LNCaP clone FGC (cell line): ENCODE measurements at regions not wholly inside any gene's neighbourhood (a gene's known extent, or its start where the extent isn't known, plus 50 kb on each side); places are given as distances from the start of the nearest gene placed in this dataset.

Experiments used
- DNase-seq: peaks from one replicate; pipeline ENCODE4 v3.0.0-alpha.2; 2011; ENCODE audit warnings: low read depth
- H3K4me3 ChIP-seq: 2 replicates; pipeline ENCODE4 v1.5.1; 2011; ENCODE audit warnings: mild to moderate bottlenecking, low read depth, low read length, control low read depth
- TF ChIP-seq, protein P1 (sequence below): IDR thresholded peaks from 2 replicates; pipeline ENCODE4 v1.5.1; 2012; ENCODE audit warnings: mild to moderate bottlenecking; ENCODE audit not compliant: control insufficient read depth, insufficient read depth; ENCODE audit errors: extremely low read depth

DNA sequence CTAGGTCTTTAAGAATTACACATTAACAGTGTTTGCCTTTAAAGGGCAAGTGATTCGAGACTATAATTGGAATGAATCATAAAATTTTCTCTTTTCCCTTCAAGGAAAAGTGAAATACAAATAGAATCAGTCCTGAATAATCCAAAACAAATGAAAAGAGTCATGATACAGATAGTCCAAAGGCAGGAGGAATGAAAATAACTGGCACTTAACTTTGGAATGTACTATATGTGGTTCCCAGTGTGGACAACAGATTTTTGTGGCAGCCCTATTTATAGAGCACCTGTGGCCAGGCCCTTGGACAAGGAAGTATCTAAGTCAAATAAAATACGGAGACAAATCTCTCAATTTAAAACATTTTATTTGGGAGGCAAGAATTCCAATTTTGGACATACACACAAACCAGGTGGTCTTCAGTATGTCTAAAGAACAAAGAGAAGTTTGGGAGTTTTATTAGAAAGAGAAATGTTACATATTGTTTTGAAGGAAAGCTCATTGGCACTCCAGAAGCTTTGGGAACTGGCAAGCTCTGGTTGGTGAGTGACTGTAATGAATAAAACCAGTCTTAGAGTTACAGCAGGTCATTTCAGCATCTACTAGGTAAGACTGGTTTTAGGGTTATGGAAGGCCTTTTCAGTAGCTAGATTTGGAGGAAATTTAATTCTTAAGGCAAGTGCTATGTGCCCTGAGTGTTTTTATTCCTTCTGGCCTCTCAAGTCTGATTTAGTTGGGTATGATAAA lies 116.0 kb upstream of the PAM start:
- TF ChIP-seq, protein P1, sequence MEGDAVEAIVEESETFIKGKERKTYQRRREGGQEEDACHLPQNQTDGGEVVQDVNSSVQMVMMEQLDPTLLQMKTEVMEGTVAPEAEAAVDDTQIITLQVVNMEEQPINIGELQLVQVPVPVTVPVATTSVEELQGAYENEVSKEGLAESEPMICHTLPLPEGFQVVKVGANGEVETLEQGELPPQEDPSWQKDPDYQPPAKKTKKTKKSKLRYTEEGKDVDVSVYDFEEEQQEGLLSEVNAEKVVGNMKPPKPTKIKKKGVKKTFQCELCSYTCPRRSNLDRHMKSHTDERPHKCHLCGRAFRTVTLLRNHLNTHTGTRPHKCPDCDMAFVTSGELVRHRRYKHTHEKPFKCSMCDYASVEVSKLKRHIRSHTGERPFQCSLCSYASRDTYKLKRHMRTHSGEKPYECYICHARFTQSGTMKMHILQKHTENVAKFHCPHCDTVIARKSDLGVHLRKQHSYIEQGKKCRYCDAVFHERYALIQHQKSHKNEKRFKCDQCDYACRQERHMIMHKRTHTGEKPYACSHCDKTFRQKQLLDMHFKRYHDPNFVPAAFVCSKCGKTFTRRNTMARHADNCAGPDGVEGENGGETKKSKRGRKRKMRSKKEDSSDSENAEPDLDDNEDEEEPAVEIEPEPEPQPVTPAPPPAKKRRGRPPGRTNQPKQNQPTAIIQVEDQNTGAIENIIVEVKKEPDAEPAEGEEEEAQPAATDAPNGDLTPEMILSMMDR = no peak
- no peak overlapping the region for H3K4me3 ChIP-seq
- no peak for DNase-seq

DNA sequence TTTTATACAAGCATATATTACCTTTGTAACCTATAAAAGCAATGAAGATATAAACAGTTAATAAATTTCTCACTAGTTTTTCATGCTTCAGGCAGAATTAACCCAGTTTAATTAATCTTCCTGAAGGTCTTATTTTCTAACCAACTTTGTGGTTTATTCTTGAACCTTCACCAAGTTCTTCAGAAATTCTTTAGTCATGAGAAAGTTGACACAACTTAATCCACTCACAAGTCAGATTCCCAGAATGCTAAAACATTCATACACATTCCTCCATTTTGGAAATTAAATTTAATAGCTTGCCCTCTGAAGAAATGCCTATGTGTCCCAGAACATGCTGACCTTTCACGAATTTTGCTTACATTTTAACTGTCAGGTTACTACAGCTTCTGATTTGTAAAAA lies 105.4 kb upstream of the PAM start:
- H3K4me3 ChIP-seq = no peak overlapping the region
- no peak for DNase-seq
- TF ChIP-seq, protein P1 = no peak

DNA sequence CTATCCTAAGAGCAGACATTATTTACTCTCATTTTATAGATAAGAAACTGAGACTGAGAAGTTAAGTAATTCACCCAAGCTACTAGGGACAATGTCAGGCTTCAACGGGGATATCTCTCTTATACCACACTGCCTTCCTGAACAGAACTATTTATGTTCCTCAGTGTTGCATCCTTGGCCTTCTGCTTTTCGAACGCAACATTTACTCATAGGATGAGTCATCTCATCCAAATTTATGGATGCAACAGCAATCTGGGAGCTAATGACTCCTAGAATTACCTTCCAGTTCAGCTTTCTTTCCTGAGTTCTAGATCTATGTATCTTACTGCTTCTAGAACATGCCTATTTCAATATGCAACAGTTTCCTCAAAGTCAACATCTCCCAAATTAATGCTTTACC lies 103.6 kb upstream of the PAM start:
- no peak overlapping the region for H3K4me3 ChIP-seq
- DNase-seq = no peak
- TF ChIP-seq, protein P1 = no peak

DNA sequence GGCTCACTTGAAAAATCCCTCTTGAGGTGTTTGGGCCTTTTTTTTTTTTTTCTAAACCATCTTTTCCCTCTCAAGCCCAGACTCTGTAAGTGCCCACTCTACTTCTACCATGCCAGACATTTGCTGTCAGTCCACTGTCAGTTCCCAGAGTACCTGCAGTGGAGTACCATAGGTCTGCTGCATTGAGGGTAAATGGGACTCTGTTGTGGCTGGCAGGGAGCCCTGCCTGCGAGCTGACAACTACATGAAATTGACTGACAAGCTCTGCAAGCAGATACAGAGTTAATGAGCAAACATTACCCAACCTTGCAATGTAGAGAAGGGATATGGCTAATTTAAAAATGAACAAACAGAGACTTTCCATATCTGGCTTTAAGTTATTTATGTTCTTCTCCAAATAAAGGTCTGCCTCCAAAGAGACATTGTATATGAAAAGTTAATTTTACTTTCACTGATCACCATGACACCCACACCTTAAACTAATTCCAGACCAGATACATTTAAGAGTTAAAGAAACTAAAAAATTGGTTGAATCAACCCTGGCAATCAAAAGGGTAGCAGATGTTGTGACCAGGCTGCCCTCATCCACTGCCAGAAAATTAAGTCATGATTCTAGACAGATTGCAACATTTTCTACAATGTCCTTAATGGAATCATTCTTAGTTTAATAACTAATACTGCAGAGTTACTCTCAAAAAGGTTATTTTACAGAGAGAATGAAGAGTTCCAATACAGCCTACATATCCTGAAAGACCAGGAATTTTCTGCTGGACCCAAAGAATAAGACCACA lies 100.4 kb upstream of the PAM start:
- no peak for DNase-seq
- H3K4me3 ChIP-seq = no peak overlapping the region
- TF ChIP-seq, protein P1 = no peak

DNA sequence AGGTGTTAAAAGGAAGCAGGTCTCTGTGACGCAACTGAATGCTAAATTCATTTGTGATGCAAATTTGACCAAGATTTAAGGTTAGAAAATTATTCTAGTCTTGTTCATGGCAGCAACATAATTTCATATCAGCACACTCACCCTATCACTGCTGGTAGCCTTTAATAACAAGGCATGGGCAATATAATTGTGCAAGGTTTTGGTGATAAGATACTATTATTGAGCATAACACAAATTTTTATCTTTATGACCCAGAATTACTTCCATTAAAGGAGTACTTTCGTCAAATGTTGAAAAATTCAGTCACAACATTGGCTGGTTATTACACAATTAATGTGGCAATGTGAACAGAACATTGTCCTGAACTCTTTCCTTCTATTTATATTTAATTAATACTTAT lies 96.0 kb upstream of the PAM start:
- TF ChIP-seq, protein P1 = no peak
- no peak for DNase-seq
- H3K4me3 ChIP-seq = no peak overlapping the region

DNA sequence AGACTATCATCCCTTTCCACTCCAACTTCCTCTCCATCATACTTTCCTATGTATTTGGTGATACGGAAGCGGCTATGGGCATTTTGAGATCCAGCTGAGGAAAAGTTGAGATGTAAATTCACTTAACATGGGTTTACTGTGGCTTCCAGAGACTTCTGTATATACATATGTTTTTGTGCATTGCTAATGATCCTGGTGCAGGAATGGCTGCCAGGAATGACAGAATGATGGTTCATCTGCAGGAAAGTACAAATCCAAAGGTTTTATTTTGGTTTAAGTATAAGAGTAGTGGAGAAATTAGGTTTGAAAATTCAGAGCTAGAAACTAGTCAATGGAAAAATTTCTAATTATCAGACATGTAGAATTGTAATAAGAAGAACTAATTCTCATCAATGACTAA lies 95.0 kb upstream of the PAM start:
- TF ChIP-seq, protein P1 = no peak
- H3K4me3 ChIP-seq = no peak overlapping the region
- DNase-seq = no peak
